ENCODE measurements at regions not wholly inside any gene's neighbourhood (a gene's known extent, or its start where the extent isn't known, plus 50 kb on each side); places are given as distances from the start of the nearest gene placed in this dataset.

DNA sequence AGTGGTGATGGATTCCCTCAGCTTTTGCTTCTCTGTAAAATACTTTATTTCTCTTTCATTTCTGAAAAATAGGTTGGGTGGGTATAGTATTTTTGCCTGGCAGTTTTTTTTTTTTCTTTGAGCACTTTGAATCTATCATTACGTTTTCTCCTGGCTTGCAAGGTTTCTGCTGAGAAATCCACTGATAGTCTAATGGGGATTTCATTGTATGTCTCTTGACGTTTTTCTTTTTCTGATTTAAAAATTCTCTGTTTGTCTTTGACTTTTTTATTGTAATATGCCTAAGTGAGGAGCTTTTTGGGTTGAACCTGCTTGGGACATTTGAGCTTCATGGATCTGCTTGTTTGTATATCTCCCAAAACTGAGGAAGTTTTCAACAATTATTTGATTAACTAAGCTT lies 606.0 kb downstream of the KCNH5 start:
- Histone ChIP-seq H3K27ac (no peak overlapping the region), H3K9me3 (peaks cover 0 to 32% (median 5%) of the 10 kb centered on the region in 4 donors), H3K4me1 (no peaks in the 10 kb centered on the region), H3K36me3 (no peaks in the 10 kb centered on the region), H3K4me3 (no peak overlapping the region), H3K27me3 (no peaks in the 10 kb centered on the region)
- no peak for DNase-seq (ENCODE audit: low spot score in 2 of 2)
- TF ChIP-seq EP300 (IDR thresholded peaks at IDR 0.05), result no peak
- no peak for TF ChIP-seq POLR2A (IDR thresholded peaks at IDR 0.05)
- TF ChIP-seq, protein P1, sequence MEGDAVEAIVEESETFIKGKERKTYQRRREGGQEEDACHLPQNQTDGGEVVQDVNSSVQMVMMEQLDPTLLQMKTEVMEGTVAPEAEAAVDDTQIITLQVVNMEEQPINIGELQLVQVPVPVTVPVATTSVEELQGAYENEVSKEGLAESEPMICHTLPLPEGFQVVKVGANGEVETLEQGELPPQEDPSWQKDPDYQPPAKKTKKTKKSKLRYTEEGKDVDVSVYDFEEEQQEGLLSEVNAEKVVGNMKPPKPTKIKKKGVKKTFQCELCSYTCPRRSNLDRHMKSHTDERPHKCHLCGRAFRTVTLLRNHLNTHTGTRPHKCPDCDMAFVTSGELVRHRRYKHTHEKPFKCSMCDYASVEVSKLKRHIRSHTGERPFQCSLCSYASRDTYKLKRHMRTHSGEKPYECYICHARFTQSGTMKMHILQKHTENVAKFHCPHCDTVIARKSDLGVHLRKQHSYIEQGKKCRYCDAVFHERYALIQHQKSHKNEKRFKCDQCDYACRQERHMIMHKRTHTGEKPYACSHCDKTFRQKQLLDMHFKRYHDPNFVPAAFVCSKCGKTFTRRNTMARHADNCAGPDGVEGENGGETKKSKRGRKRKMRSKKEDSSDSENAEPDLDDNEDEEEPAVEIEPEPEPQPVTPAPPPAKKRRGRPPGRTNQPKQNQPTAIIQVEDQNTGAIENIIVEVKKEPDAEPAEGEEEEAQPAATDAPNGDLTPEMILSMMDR (IDR thresholded peaks at IDR 0.05), result no peak
- WGBS, 2 donors, result 61 to 77% methylated on average over 2 of the region's 2 CpGs

DNA sequence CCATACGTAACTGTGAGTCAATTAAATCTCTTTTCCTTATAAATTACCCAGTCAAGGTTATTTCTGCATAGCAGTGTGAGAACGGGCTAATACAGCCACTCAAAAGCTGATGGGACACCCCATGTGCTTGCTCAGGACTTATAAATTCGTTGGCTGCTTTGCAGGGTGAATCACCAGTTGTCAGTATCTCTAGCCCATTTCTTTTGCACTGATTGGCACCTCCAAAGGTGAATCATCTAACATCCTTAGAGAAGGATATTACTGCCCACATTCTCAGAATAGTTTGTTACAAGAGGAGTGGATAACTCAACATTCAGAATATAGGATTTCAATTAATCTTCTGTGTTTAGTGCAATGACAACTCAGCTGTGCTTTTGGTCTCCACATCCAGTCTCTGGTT lies 601.5 kb downstream of the KCNH5 start:
- no peaks in the 10 kb centered on the region for H3K27me3 ChIP-seq
- H3K4me3 ChIP-seq, result no peak overlapping the region
- no peaks in the 10 kb centered on the region for H3K4me1 ChIP-seq
- H3K9me3 ChIP-seq, result peaks cover 0 to 29% (median 3%) of the 10 kb centered on the region in 4 donors
- 73 to 85% methylated on average over 3 of the region's 3 CpGs for WGBS, 2 donors
- TF ChIP-seq EP300 (IDR thresholded peaks at IDR 0.05) (no peak), POLR2A (IDR thresholded peaks at IDR 0.05) (no peak)
- TF ChIP-seq, protein P1 (IDR thresholded peaks at IDR 0.05), result no peak
- DNase-seq (ENCODE audit: low spot score in 2 of 2), result no peak
- no peaks in the 10 kb centered on the region for H3K36me3 ChIP-seq
- no peak overlapping the region for H3K27ac ChIP-seq

DNA sequence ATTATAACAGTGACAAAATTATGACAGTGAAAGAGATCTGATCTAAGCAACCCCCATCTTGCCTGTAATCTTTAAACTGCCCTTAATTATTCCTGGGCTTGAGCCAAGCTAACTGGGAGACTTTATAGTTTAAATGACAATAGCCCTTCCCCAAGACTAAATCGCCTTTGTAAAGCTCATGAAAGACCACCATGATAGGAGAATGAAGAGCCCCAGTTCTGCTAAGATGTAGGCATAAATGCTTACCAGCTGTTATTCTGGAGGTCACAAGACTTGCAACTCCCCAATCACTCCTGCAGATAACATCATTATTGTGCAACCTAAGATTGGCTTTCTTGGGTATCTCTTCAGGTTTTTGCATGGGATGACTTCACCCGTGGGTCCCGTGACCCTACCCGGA lies 599.7 kb downstream of the KCNH5 start:
- Histone ChIP-seq H3K4me1 (no peaks in the 10 kb centered on the region), H3K9me3 (peaks cover 0 to 12% (median 0%) of the 10 kb centered on the region in 4 donors), H3K36me3 (no peaks in the 10 kb centered on the region), H3K27ac (no peak overlapping the region), H3K27me3 (no peaks in the 10 kb centered on the region), H3K4me3 (no peak overlapping the region)
- DNase-seq (ENCODE audit: low spot score in 2 of 2), result no peak
- TF ChIP-seq, protein P1 (IDR thresholded peaks at IDR 0.05), result no peak
- TF ChIP-seq POLR2A (IDR thresholded peaks at IDR 0.05) (no peak), EP300 (IDR thresholded peaks at IDR 0.05) (no peak)
- 77 to 79% methylated on average over 4 of the region's 4 CpGs for WGBS, 2 donors

DNA sequence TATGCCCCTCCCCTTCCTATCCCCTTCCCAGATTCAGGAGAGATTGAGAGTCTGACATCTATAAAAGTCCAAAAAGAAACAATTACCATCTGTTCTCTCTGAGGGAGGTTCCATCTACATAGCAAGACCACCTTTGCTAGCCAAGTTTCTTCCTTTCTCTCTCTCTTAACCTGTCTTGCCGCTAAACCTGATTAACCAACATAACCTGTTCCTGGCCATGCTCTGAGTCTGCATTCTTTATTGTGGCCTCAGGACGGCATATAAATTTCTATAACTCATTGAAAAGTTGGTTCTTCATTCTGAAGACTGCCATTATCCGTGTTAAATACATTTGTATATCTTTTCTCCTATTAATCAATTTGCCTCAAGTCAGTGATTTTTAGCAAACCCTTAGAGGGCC lies 594.0 kb downstream of the KCNH5 start:
- no peaks in the 10 kb centered on the region for H3K9me3 ChIP-seq
- no peak overlapping the region for H3K27ac ChIP-seq
- DNase-seq (ENCODE audit: low spot score in 2 of 2), result no peak
- no peak overlapping the region for H3K4me3 ChIP-seq
- no peaks in the 10 kb centered on the region for H3K36me3 ChIP-seq
- WGBS, 2 donors, result 90 to 93% methylated on average over 3 of the region's 3 CpGs
- TF ChIP-seq, protein P1 (IDR thresholded peaks at IDR 0.05), result no peak
- TF ChIP-seq POLR2A (IDR thresholded peaks at IDR 0.05) (no peak), EP300 (IDR thresholded peaks at IDR 0.05) (no peak)
- no peaks in the 10 kb centered on the region for H3K27me3 ChIP-seq
- H3K4me1 ChIP-seq, result no peaks in the 10 kb centered on the region

DNA sequence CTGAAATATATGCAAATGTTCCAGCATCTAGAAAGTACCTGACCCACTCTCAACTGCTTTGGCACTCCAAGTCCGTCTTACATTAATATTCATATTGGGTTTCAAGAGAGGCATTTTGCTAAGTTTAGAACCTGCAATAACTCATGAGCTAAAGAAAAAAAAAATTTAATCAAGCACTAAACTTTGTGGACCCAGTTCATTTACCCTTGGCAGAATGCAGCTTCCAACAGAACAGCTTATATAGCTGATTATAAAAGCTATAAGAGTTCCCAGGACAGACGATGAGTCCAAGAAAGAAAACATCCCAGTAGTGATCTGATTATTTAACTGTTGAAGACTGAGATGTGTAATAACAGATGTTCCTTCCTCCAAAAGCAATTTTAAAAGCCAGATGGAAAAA lies 592.0 kb downstream of the KCNH5 start:
- TF ChIP-seq POLR2A (IDR thresholded peaks at IDR 0.05) (no peak), EP300 (IDR thresholded peaks at IDR 0.05) (no peak)
- TF ChIP-seq, protein P1 (IDR thresholded peaks at IDR 0.05), result no peak
- no peaks in the 10 kb centered on the region for H3K4me1 ChIP-seq
- H3K4me3 ChIP-seq, result no peak overlapping the region
- no peaks in the 10 kb centered on the region for H3K36me3 ChIP-seq
- no peak overlapping the region for H3K27ac ChIP-seq
- no peaks in the 10 kb centered on the region for H3K9me3 ChIP-seq
- H3K27me3 ChIP-seq, result no peaks in the 10 kb centered on the region
- DNase-seq (ENCODE audit: low spot score in 2 of 2), result no peak
- WGBS, 2 donors, result 56 to 61% methylated on average over 2 of the region's 2 CpGs
